GM19372 (cell line): ENCODE measurements at regions not wholly inside any gene's neighbourhood (a gene's known extent, or its start where the extent isn't known, plus 50 kb on each side); places are given as distances from the start of the nearest gene placed in this dataset.
"Not testable (repeated sequence)": the region's sequence is repeated elsewhere in the genome, so short reads cannot be mapped to it uniquely, and the experiment has no call there.

Source experiments
- ATAC-seq: cut with Tn5 transposase; IDR thresholded peaks from one replicate; pipeline ENCODE4 v1.9.1; 2021; ENCODE audit warnings: mild to moderate bottlenecking, low read depth, moderate library complexity; ENCODE audit not compliant: unreplicated experiment

- ATAC-seq = no peak
These were observed 172.2 kb upstream of the GRAMD2B start for GRCh38 chr5:126251024-126251423.

- no peak for ATAC-seq
These were observed 169.8 kb upstream of the GRAMD2B start for GRCh38 chr5:126253406-126253805.

- no peak for ATAC-seq
These were observed 159.5 kb upstream of the GRAMD2B start for GRCh38 chr5:126263591-126264184.

- no peak for ATAC-seq
These were observed 157.3 kb upstream of the GRAMD2B start for GRCh38 chr5:126265917-126266316.

GRCh38 chr5:126267438-126267837 is 155.8 kb upstream of the GRAMD2B start:
- ATAC-seq = no peak

- ATAC-seq = no peak
These were observed 154.4 kb upstream of the GRAMD2B start for GRCh38 chr5:126268697-126269315.

GRCh38 chr5:126269511-126269910 is 153.7 kb upstream of the GRAMD2B start:
- no peak for ATAC-seq

- ATAC-seq = no peak
These were observed 152.1 kb upstream of the GRAMD2B start for GRCh38 chr5:126271141-126271540.

- no peak for ATAC-seq
These were observed 149.0 kb upstream of the GRAMD2B start for GRCh38 chr5:126274076-126274762.

GRCh38 chr5:126274763-126275125 is 148.5 kb upstream of the GRAMD2B start:
- ATAC-seq = no peak

GRCh38 chr5:126277762-126278161 is 145.4 kb upstream of the GRAMD2B start:
- ATAC-seq = no peak

- no peak for ATAC-seq
These were observed 142.9 kb upstream of the GRAMD2B start for GRCh38 chr5:126280343-126280742.

- ATAC-seq = no peak
These were observed 142.4 kb upstream of the GRAMD2B start for GRCh38 chr5:126280846-126281245.

- ATAC-seq = no peak
These were observed 138.1 kb upstream of the GRAMD2B start for GRCh38 chr5:126284977-126285696.

- not testable (repeated sequence) for ATAC-seq
These were observed 127.1 kb upstream of the GRAMD2B start for GRCh38 chr5:126296121-126296520.

- no peak for ATAC-seq
These were observed 122.9 kb upstream of the GRAMD2B start for GRCh38 chr5:126300293-126300692.

- ATAC-seq = no peak
These were observed 122.2 kb upstream of the GRAMD2B start for GRCh38 chr5:126301056-126301455.

GRCh38 chr5:126309860-126310259 is 113.3 kb upstream of the GRAMD2B start:
- ATAC-seq = no peak

- ATAC-seq = no peak
These were observed 111.4 kb upstream of the GRAMD2B start for GRCh38 chr5:126311766-126312165.

GRCh38 chr5:126315341-126315740 is 107.9 kb upstream of the GRAMD2B start:
- ATAC-seq = no peak

- ATAC-seq = no peak
These were observed 90.9 kb upstream of the GRAMD2B start for GRCh38 chr5:126332326-126332725.
